ENCODE measurements at regions not wholly inside any gene's neighbourhood (a gene's known extent, or its start where the extent isn't known, plus 50 kb on each side); places are given as distances from the start of the nearest gene placed in this dataset.

GRCh38 chr3:178263236-178263916 is 272.9 kb upstream of the KCNMB2 start:
- TF ChIP-seq POLR2AphosphoS5 (IDR thresholded peaks at IDR 0.05; ENCODE audit: low read depth, low read length) (no peak), TAF1 (IDR thresholded peaks at IDR 0.05; ENCODE audit: borderline replicate concordance, insufficient read depth, low read length) (no peak), SIN3A (IDR thresholded peaks at IDR 0.05; ENCODE audit: borderline replicate concordance, insufficient read depth, low read length) (no peak)
